Progenitor cell of endocrine pancreas (in vitro differentiated cells): ENCODE measurements at regions not wholly inside any gene's neighbourhood (a gene's known extent, or its start where the extent isn't known, plus 50 kb on each side); places are given as distances from the start of the nearest gene placed in this dataset.

ENCODE experiments used
- DNase-seq: peaks from one replicate; pipeline ENCODE4 v3.0.0; 2021; ENCODE audit warnings: low spot score; ENCODE audit not compliant: unreplicated experiment
- H3K27ac Mint-ChIP-seq: 2 replicates; pipeline ENCODE4 v1.8.0; 2021; ENCODE audit warnings: mild to moderate bottlenecking, moderate library complexity, mixed read lengths
- H3K27me3 Mint-ChIP-seq: 2 replicates; pipeline ENCODE4 v1.8.0; 2021; ENCODE audit warnings: mixed read lengths
- H3K36me3 Mint-ChIP-seq: 2 replicates; pipeline ENCODE4 v1.8.0; 2022; ENCODE audit warnings: mixed read lengths; ENCODE audit not compliant: insufficient read depth
- H3K4me1 Mint-ChIP-seq: 2 replicates; pipeline ENCODE4 v1.8.0; 2021; ENCODE audit warnings: low read depth, mixed read lengths
- H3K4me3 Mint-ChIP-seq: 2 replicates; pipeline ENCODE4 v1.8.0; 2021; ENCODE audit warnings: low read depth, mild to moderate bottlenecking, moderate library complexity, mixed read lengths
- H3K9me3 Mint-ChIP-seq: 2 replicates; pipeline ENCODE4 v1.8.0; 2021; ENCODE audit warnings: low read depth, mixed read lengths
- TF ChIP-seq, protein P1 (sequence below): fragments of 200-600 bp; sonication (generic); IDR thresholded peaks from one replicate; pipeline ENCODE4 v1.5.0; 2021; ENCODE audit warnings: antibody characterized with exemption, mild to moderate bottlenecking; ENCODE audit not compliant: unreplicated experiment

DNA sequence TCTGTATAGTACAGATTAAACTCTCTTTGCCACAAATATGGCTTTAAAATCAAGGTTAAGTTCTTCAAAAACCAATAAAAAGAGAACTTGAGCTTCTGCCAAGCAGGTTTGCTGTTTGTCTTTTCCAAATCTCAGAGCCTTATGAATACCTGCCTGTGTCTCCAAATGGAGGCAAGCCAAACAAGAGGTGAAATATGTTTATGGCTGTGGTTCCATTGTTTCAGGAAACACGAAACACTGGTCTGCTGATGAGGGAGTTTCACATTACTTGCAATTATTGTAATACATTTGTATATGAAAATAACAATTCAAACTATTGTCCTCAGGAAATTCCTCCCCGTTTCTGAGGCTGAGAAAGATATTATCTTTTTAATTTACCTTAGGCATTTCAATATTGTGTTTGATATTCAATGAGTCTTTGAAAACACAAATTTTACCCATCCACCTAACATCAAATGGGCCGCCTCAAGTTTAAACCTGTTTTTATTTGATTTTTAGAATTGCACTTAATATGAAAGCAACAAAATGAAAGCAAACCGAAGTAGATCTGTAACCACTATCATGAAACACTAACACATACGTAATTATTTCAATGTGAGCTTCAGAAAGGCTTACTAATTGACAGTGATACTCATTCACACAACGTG lies 359.3 kb downstream of the HGF start:
- H3K36me3 Mint-ChIP-seq: no peaks in the 10 kb centered on the region
- no peak overlapping the region for H3K27ac Mint-ChIP-seq
- no peak overlapping the region for H3K4me3 Mint-ChIP-seq
- H3K9me3 Mint-ChIP-seq: peaks cover 6% of the 10 kb centered on the region
- H3K27me3 Mint-ChIP-seq: no peaks in the 10 kb centered on the region
- DNase-seq: no peak
- H3K4me1 Mint-ChIP-seq: no peaks in the 10 kb centered on the region
- TF ChIP-seq, protein P1, sequence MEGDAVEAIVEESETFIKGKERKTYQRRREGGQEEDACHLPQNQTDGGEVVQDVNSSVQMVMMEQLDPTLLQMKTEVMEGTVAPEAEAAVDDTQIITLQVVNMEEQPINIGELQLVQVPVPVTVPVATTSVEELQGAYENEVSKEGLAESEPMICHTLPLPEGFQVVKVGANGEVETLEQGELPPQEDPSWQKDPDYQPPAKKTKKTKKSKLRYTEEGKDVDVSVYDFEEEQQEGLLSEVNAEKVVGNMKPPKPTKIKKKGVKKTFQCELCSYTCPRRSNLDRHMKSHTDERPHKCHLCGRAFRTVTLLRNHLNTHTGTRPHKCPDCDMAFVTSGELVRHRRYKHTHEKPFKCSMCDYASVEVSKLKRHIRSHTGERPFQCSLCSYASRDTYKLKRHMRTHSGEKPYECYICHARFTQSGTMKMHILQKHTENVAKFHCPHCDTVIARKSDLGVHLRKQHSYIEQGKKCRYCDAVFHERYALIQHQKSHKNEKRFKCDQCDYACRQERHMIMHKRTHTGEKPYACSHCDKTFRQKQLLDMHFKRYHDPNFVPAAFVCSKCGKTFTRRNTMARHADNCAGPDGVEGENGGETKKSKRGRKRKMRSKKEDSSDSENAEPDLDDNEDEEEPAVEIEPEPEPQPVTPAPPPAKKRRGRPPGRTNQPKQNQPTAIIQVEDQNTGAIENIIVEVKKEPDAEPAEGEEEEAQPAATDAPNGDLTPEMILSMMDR: no peak

DNA sequence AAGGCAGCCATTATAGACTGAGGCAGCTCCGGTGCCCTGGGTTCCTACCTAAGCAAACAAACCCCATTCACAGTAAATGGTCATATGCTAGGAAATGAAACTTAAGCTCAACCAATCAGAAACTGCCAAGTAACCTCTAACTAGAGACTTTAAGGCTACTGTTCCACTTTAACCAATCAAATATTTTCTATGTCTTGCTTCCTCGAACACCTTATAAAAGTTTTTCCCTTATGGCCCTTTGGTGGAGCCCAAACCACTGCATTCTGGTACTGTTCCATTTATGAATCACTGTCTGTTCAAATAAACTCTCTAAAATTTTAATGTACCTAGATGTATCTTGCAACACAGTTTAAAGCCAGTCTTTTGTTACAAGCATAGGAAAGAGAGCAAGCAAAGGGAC lies 361.1 kb downstream of the HGF start:
- Mint-ChIP-seq H3K36me3 (no peaks in the 10 kb centered on the region), H3K4me1 (no peaks in the 10 kb centered on the region), H3K27ac (no peak overlapping the region), H3K4me3 (no peak overlapping the region), H3K27me3 (no peaks in the 10 kb centered on the region), H3K9me3 (peaks cover 13% of the 10 kb centered on the region)
- TF ChIP-seq, protein P1: no peak
- no peak for DNase-seq

DNA sequence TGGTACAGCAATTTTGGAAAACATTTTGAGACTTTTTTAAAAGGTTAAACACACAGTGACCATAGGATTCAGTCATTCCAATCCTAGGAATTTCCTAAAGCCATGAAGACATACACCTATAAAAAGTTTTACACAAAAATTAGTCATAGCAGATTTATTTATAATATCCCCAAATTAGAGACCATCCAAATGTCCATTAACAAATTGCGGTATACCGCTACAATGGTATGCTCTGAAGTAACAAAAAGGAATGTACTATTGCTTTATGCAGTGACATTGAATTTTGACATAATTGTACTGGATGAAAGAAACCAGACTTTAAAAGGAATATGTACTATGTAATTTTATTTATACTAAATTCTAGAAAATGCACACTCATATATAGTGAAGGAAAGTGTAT lies 362.8 kb downstream of the HGF start:
- Mint-ChIP-seq H3K36me3 (no peaks in the 10 kb centered on the region), H3K27me3 (no peaks in the 10 kb centered on the region), H3K9me3 (peaks cover 13% of the 10 kb centered on the region), H3K27ac (no peak overlapping the region), H3K4me1 (no peaks in the 10 kb centered on the region), H3K4me3 (no peak overlapping the region)
- TF ChIP-seq, protein P1: no peak
- no peak for DNase-seq

DNA sequence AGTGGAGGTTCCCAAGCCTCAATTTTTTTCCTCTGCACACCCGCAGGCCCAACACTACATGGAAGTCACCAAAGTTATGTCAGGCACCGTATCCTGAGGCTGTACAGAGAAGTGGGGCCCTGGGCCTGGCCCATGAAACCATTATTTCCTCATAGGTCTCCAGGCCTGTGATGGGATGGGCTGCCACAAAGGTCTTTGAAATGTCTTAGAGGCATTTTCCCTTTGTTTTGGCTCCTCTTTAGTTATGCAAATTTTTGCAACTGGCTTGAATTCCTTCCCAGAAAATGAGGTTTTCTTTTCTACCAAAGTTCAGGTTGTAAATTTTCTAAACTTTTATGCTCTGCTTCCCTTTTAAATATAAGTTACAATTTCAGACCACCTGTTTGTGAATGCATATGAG lies 365.2 kb downstream of the HGF start:
- TF ChIP-seq, protein P1: no peak
- no peak for DNase-seq
- Mint-ChIP-seq H3K4me3 (no peak overlapping the region), H3K36me3 (no peaks in the 10 kb centered on the region), H3K9me3 (peaks cover 11% of the 10 kb centered on the region), H3K4me1 (no peaks in the 10 kb centered on the region), H3K27me3 (no peaks in the 10 kb centered on the region), H3K27ac (no peak overlapping the region)

- no peak for DNase-seq
Observed at GRCh38 chr7:81402227-81402626, 367.6 kb downstream of the HGF start.

More at GRCh38 chr7:81402227-81402626, 367.6 kb downstream of the HGF start:
- TF ChIP-seq, protein P1: no peak
- H3K36me3 Mint-ChIP-seq: no peaks in the 10 kb centered on the region
- no peak overlapping the region for H3K27ac Mint-ChIP-seq
- H3K4me1 Mint-ChIP-seq: no peaks in the 10 kb centered on the region
- H3K27me3 Mint-ChIP-seq: no peaks in the 10 kb centered on the region
- peaks cover 11% of the 10 kb centered on the region for H3K9me3 Mint-ChIP-seq
- H3K4me3 Mint-ChIP-seq: no peak overlapping the region
